ENCODE measurements at regions not wholly inside any gene's neighbourhood (a gene's known extent, or its start where the extent isn't known, plus 50 kb on each side); places are given as distances from the start of the nearest gene placed in this dataset.

DNA sequence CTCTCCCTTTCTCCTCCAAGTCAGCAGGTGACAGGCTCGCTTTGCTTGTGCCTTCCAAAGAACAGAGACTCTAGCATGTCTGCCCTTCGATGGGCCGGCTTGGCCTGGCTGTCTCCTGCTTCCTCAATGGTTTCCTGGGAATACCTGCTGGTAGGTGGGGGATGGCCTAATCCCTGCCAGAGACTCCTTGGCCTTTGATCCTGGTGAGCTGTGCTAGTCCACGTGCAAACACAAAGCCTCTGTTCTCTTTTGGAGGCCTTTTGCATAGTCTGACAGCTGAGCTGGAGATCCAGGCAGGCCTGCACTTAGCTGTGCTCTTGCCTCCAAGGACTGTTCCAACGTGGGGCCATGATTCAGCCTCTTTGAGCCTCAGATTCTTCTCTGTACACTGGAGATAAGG lies 67.6 kb downstream of the ARL4C start:
- H3K4me3 ChIP-seq (replicated peaks; ENCODE audit: low read depth, low read length): no peak overlapping the region
- DNase-seq (ENCODE audit: extremely low read depth, low read depth): no peak
- no peak for TF ChIP-seq CTCF (IDR thresholded peaks at IDR 0.05; ENCODE audit: low read depth, low read length, missing control alignments)

DNA sequence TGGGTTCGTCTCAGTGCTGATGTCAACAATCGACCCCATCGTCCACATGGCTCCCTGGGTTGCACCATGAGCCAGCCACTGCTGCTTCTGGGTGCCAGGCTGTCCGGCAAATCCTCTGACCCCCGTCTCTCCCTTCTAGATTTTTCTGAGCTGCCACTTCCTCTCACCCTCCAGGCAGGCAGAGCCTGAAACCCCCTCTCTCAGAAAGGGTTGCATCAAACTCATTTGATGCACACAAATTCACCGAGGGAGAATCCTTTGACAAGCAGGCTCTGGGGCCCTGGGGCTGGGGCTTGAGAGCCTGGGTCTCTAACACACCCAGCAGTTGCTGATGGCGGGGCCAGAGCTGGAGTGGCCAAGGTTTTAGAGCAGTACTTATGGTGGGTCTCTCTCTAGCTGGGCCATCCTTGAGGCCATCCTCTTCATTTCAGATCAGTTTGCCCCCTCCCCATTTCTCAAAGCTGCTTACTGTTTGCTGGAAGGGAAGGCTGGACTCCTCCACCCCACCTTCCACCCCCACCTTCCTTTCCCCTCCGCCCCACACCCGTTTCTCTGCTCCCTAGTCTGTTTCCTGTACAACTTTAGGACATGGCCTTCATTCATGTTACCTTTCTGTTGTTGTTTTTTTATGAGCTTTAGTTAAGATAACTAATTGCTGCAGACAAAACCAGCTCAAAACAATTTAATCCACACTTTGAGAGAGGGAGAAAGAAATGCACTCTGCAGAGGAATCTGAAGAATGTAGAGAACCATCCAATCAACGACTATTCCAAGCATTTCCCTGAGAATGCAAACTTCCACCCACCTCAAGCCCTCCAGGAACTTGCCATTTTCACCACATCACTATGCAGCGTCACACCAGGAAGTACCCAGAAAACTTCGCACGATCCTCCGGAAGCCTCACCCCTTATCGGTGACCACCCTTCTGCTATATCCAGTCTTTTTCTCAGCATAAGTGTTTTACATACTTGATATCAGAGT lies 69.5 kb downstream of the ARL4C start:
- H3K4me3 ChIP-seq (replicated peaks; ENCODE audit: low read depth, low read length): no peak overlapping the region
- no peak for DNase-seq (ENCODE audit: extremely low read depth, low read depth)
- no peak for TF ChIP-seq CTCF (IDR thresholded peaks at IDR 0.05; ENCODE audit: low read depth, low read length, missing control alignments)

DNA sequence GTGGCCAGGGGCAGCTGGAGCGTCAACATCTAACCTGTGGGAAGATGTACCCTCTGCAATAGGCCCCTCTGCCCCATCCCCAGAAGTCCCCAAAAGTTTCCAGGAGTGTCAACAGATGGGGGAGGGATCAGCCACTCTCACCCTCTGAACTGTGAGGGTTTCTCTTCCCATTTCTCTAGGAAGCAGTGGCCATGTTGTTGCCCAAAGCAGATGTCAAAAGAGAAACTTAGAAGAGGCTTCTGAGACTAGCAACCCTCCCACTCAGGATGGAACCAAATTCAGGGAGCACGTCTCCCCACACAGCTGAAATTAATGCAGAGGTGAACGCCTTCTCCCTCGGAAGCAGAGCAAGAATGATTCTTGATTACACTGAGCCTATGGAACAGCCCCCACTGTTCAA lies 70.3 kb downstream of the ARL4C start:
- no peak for TF ChIP-seq CTCF (IDR thresholded peaks at IDR 0.05; ENCODE audit: low read depth, low read length, missing control alignments)
- no peak overlapping the region for H3K4me3 ChIP-seq (replicated peaks; ENCODE audit: low read depth, low read length)
- no peak for DNase-seq (ENCODE audit: extremely low read depth, low read depth)

- no peak for DNase-seq (ENCODE audit: extremely low read depth, low read depth)
- H3K4me3 ChIP-seq (replicated peaks; ENCODE audit: low read depth, low read length): no peak overlapping the region
- TF ChIP-seq CTCF (IDR thresholded peaks at IDR 0.05; ENCODE audit: low read depth, low read length, missing control alignments): no peak
Measured at GRCh38 chr2:234425639-234426603, 71.0 kb downstream of the ARL4C start.

DNA sequence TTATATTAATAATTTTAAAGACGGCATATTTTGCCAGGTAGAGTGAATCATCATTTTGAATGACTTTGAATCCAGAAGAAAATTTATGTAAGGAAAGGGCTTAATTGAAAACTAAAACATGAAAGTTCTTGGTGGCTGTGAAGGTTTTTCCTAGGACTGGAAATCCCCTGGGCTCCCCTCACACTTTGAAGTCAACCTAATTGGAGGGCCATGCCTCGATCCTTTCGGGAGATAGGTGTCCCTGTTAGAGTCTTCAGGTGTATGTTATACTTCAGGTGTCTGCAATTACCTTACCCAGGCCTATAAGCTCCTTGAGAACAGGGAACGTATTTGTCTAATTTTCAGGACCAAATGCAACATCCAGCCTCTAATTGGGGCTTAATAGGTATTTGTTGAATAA lies 73.0 kb downstream of the ARL4C start:
- TF ChIP-seq CTCF (IDR thresholded peaks at IDR 0.05; ENCODE audit: low read depth, low read length, missing control alignments): no peak
- DNase-seq (ENCODE audit: extremely low read depth, low read depth): no peak
- no peak overlapping the region for H3K4me3 ChIP-seq (replicated peaks; ENCODE audit: low read depth, low read length)

DNA sequence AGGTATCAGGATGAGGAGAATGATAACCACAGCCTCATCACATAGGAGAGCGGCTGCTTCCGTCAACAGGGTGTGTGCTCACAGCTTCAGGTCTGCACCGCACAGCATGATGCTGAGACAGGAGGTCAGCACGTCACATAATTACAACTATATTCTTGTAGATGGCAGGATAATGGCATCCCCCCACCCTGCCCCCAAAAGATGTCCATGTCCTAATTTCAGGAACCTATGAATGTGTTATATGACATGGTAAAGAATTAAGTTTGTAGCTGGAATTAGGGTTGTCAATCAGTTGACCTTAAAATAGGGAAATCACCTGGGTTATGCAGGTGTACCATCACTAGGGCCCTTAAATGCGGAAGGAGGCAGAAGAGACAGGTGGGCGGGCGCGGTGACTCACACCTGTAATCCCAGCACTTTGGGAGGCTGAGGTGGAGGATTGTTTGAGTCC lies 73.9 kb downstream of the ARL4C start:
- TF ChIP-seq CTCF (IDR thresholded peaks at IDR 0.05; ENCODE audit: low read depth, low read length, missing control alignments): no peak
- no peak overlapping the region for H3K4me3 ChIP-seq (replicated peaks; ENCODE audit: low read depth, low read length)
- no peak for DNase-seq (ENCODE audit: extremely low read depth, low read depth)

Data from HFF-Myc (cell line).